Stomach (tissue), 8 donors: ENCODE measurements at regions not wholly inside any gene's neighbourhood (a gene's known extent, or its start where the extent isn't known, plus 50 kb on each side); places are given as distances from the start of the nearest gene placed in this dataset.

Source experiments
- DNase-seq, 2 donors: peaks; one replicate each; pipeline versions ENCODE4 v3.0.0 to v3.0.0-alpha.2; 2013 to 2019
- H3K27ac ChIP-seq, 5 donors: fragments of 200-600 bp in 4 of 5; sonication (generic) in 4 of 5; one replicate each; pipeline ENCODE4 v1.5.1; 2013 to 2019; ENCODE audit warnings: mild to moderate bottlenecking in 1 of 5, moderate library complexity in 1 of 5
- H3K27me3 ChIP-seq, 3 donors: fragments of 200-600 bp; sonication (generic); one replicate each; pipeline ENCODE4 v1.5.1; 2017 to 2019; ENCODE audit warnings: mixed run types in 1 of 3
- H3K36me3 ChIP-seq, 4 donors: fragments of 200-600 bp; sonication (generic); 1 replicate in 3 of 4; 2 replicates in 1 of 4; pipeline ENCODE4 v1.5.1; 2016 to 2019
- H3K4me1 ChIP-seq, 4 donors: fragments of 200-600 bp; sonication (generic); one replicate each; pipeline ENCODE4 v1.5.1; 2016 to 2019
- H3K4me3 ChIP-seq, 4 donors: fragments of 200-600 bp; sonication (generic) in 3 of 4; one replicate each; pipeline ENCODE4 v1.5.1; 2016 to 2019; ENCODE audit warnings: mild to moderate bottlenecking in 1 of 4
- H3K9me3 ChIP-seq, 4 donors: fragments of 200-600 bp; sonication (generic); one replicate each; pipeline ENCODE4 v1.5.1; 2016 to 2019
- CTCF ChIP-seq, 7 experiments: fragments of 450-650 bp in 4 of 7; fragments of 200-600 bp in 3 of 7; sonication (generic) in 3 of 7; IDR thresholded peaks; one replicate each; pipeline ENCODE4 v1.5.1; 2016 to 2019; ENCODE audit warnings: antibody characterized with exemption in 7 of 7, control low read depth in 2 of 7, mild to moderate bottlenecking in 1 of 7
- EP300 ChIP-seq: sonication (generic); formaldehyde crosslinking; IDR thresholded peaks from one replicate; pipeline ENCODE4 v1.6.1; 2017; ENCODE audit warnings: antibody characterized with exemption
- POLR2A ChIP-seq, 4 donors: fragments of 450-650 bp; IDR thresholded peaks; one replicate each; pipeline ENCODE4 v1.6.1; 2016; ENCODE audit warnings: antibody characterized with exemption in 4 of 4, control low read depth in 2 of 4, mild to moderate bottlenecking in 1 of 4, moderate library complexity in 1 of 4
- POLR2AphosphoS5 ChIP-seq, 3 donors: sonication (generic); formaldehyde crosslinking; IDR thresholded peaks; one replicate each; pipeline ENCODE4 v1.6.1; 2016; ENCODE audit warnings: antibody characterized with exemption in 3 of 3
- WGBS, 5 donors: extraction: QIAGEN DNeasy Blood & Tissue Kit in 3 of 5; methylation state at CpG; one replicate each; pipeline versions ENCODE4 v1.1.5 to v1.1.7; 2013 to 2018; 5-methylcytosine and 5-hydroxymethylcytosine counted together
- intact Hi-C: fragments of 100-400 bp; cut with DNase I; formaldehyde crosslinking; loops from one replicate; pipeline ENCODE4 v1.15.1; 2023; ENCODE audit warnings: low total_unique reads
- donor health status: healthy with polysubstance abuse.
- donor health status: Bipolar disorder and iron deficiency.
- donor health status: healthy.

GRCh38 chr5:101932599-101932998 is 363.5 kb downstream of the SLCO4C1 start:
- H3K27ac ChIP-seq = no peak overlapping the region
- TF ChIP-seq CTCF (IDR thresholded peaks at IDR 0.05) = no peak
- no peak for TF ChIP-seq POLR2AphosphoS5 (IDR thresholded peaks at IDR 0.05)
- H3K36me3 ChIP-seq = no peaks in the 10 kb centered on the region
- no peak for DNase-seq
- intact Hi-C loops = no loop called here
- H3K4me1 ChIP-seq = no peaks in the 10 kb centered on the region
- no peak overlapping the region for H3K4me3 ChIP-seq
- WGBS, 5 donors = 28 to 53% (median 34%) methylated on average over 3 of the region's 3 CpGs
- no peaks in the 10 kb centered on the region for H3K9me3 ChIP-seq
- no peaks in the 10 kb centered on the region for H3K27me3 ChIP-seq

GRCh38 chr5:101929628-101930027 is 366.5 kb downstream of the SLCO4C1 start:
- no peaks in the 10 kb centered on the region for H3K9me3 ChIP-seq
- no peaks in the 10 kb centered on the region for H3K27me3 ChIP-seq
- intact Hi-C loops = no loop called here
- TF ChIP-seq POLR2A (IDR thresholded peaks at IDR 0.05) = no peak
- no peak for TF ChIP-seq POLR2AphosphoS5 (IDR thresholded peaks at IDR 0.05)
- no peak for TF ChIP-seq CTCF (IDR thresholded peaks at IDR 0.05)
- TF ChIP-seq EP300 = no peak
- H3K36me3 ChIP-seq = no peaks in the 10 kb centered on the region
- no peak overlapping the region for H3K27ac ChIP-seq
- no peak for DNase-seq
- H3K4me3 ChIP-seq = no peak overlapping the region
- no peaks in the 10 kb centered on the region for H3K4me1 ChIP-seq

- intact Hi-C loops = no loop called here
- WGBS, 5 donors = 43 to 69% (median 57%) methylated on average over 2 of the region's 2 CpGs
- DNase-seq = no peak
- Histone ChIP-seq H3K4me3 (no peak overlapping the region), H3K36me3 (no peaks in the 10 kb centered on the region), H3K9me3 (no peaks in the 10 kb centered on the region), H3K27ac (no peak overlapping the region), H3K4me1 (no peaks in the 10 kb centered on the region), H3K27me3 (no peaks in the 10 kb centered on the region)
- TF ChIP-seq EP300 (no peak), CTCF (IDR thresholded peaks at IDR 0.05) (no peak), POLR2A (IDR thresholded peaks at IDR 0.05) (no peak), POLR2AphosphoS5 (IDR thresholded peaks at IDR 0.05) (no peak)
These were observed 378.9 kb downstream of the SLCO4C1 start for GRCh38 chr5:101917166-101917565.

- no peak for DNase-seq
- no peak for TF ChIP-seq EP300
- Histone ChIP-seq H3K27ac (no peak overlapping the region), H3K9me3 (no peaks in the 10 kb centered on the region), H3K36me3 (no peaks in the 10 kb centered on the region), H3K27me3 (no peaks in the 10 kb centered on the region), H3K4me3 (no peak overlapping the region), H3K4me1 (no peaks in the 10 kb centered on the region)
- intact Hi-C loops = no loop called here
- 49 to 76% (median 64%) methylated on average over 7 of the region's 7 CpGs for WGBS, 5 donors
These were observed 380.5 kb downstream of the SLCO4C1 start for GRCh38 chr5:101915554-101915953.

GRCh38 chr5:101904736-101905135 is 391.3 kb downstream of the SLCO4C1 start:
- Histone ChIP-seq H3K4me1 (no peaks in the 10 kb centered on the region), H3K4me3 (no peak overlapping the region), H3K9me3 (no peaks in the 10 kb centered on the region), H3K27ac (no peak overlapping the region), H3K27me3 (no peaks in the 10 kb centered on the region), H3K36me3 (no peaks in the 10 kb centered on the region)
- WGBS, 5 donors = 27 to 46% (median 38%) methylated on average over 1 of the region's 1 CpG
- no peak for DNase-seq
- intact Hi-C loops = no loop called here
- TF ChIP-seq POLR2A (IDR thresholded peaks at IDR 0.05) (no peak), CTCF (IDR thresholded peaks at IDR 0.05) (no peak), POLR2AphosphoS5 (IDR thresholded peaks at IDR 0.05) (no peak), EP300 (no peak)
